ENCODE measurements at regions not wholly inside any gene's neighbourhood (a gene's known extent, or its start where the extent isn't known, plus 50 kb on each side); places are given as distances from the start of the nearest gene placed in this dataset.
A peak's percentile ranks its signal among the peaks of the same experiment; 100 is the strongest.

DNA sequence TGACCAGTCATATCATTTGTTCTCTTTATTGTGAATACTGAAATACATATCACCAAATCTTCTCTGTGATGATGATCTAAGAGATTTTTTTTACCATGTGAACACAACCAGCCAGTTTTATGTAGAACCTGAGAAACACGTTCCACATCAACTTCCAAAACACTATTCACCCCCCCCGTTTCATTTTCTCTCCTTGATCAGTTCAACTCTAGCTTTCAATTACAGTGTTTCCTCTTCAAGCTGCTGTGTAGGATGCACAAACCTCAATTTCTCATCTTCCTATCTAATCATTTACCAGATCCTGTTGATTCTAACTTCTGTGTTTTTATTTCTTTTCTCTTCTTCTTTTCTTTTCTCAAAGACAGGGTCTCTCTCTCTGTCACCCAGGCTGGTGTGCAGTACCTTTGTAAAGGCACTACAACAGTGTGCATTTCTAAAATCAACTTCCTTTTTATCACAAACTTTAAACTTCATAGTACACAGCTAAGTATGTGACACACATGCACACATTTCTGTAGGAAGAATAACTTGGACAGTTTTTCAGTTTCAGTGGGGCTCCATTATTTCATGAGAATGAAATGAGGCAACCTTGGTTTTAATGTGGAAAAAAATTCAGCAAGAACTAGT, 149.9 kb upstream of the FBXO33 start:
- peaks cover 0 to 2% (median 0%) of the 10 kb centered on the region in 3 donors for H3K27me3 ChIP-seq (ENCODE audit: insufficient read depth in 3 of 3, low read length in 2 of 3)
- H3K9me3 ChIP-seq = no peaks in the 10 kb centered on the region
- WGBS, 3 donors = 19 to 45% (median 31%) methylated on average over 2 of the region's 2 CpGs
- no peak for ATAC-seq
- TF ChIP-seq CTCF (IDR thresholded peaks at IDR 0.05) = no peak
- no peaks in the 10 kb centered on the region for H3K4me1 ChIP-seq
- DNase-seq = no peak
- no peak overlapping the region for H3K4me3 ChIP-seq
- no peak overlapping the region for H3K27ac ChIP-seq
- intact Hi-C loops (cut with DNase I) = no loop called here
- H3K36me3 ChIP-seq (ENCODE audit: insufficient read depth in 1 of 2, low read depth in 1 of 2) = no peaks in the 10 kb centered on the region

DNA sequence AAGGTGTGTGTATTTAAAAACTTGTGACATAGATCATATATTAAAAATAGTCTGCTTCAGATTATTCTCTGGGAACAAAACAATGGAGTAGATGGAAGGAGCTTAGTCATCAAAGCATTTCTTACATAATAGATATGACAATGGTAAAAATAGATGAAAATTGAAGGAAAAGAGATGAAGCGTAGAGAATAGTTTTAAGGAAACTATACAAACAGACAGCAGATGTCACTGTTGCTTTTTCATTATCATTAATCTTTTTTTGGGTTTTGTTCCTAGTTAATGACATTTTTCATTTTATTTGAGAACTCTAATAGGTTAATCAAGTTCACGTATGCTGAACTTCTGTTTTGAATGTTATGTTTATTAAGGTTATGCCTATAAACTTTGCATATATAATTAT, 149.2 kb upstream of the FBXO33 start:
- Histone ChIP-seq H3K36me3 (ENCODE audit: insufficient read depth in 1 of 2, low read depth in 1 of 2) (no peaks in the 10 kb centered on the region), H3K9me3 (no peaks in the 10 kb centered on the region), H3K27me3 (ENCODE audit: insufficient read depth in 3 of 3, low read length in 2 of 3) (peaks cover 0 to 2% (median 0%) of the 10 kb centered on the region in 3 donors), H3K4me3 (no peak overlapping the region), H3K4me1 (no peaks in the 10 kb centered on the region), H3K27ac (no peak overlapping the region)
- DNase-seq (no peak), ATAC-seq (no peak)
- intact Hi-C loops (cut with DNase I) = no loop called here
- TF ChIP-seq CTCF (IDR thresholded peaks at IDR 0.05) = peak; percentile 13
- WGBS, 3 donors = 47 to 51% (median 48%) methylated on average over 2 of the region's 2 CpGs

GRCh38 chr14:39580696-39581095, 148.5 kb upstream of the FBXO33 start:
- ATAC-seq (no peak), DNase-seq (no peak)
- Histone ChIP-seq H3K9me3 (no peaks in the 10 kb centered on the region), H3K27ac (no peak overlapping the region), H3K36me3 (ENCODE audit: insufficient read depth in 1 of 2, low read depth in 1 of 2) (no peaks in the 10 kb centered on the region), H3K27me3 (ENCODE audit: insufficient read depth in 3 of 3, low read length in 2 of 3) (peaks cover 0 to 2% (median 0%) of the 10 kb centered on the region in 3 donors), H3K4me1 (no peaks in the 10 kb centered on the region), H3K4me3 (no peak overlapping the region)
- intact Hi-C loops (cut with DNase I) = no loop called here
- no peak for TF ChIP-seq CTCF (IDR thresholded peaks at IDR 0.05)
- WGBS, 3 donors = 21 to 30% (median 28%) methylated on average over 1 of the region's 1 CpG

DNA sequence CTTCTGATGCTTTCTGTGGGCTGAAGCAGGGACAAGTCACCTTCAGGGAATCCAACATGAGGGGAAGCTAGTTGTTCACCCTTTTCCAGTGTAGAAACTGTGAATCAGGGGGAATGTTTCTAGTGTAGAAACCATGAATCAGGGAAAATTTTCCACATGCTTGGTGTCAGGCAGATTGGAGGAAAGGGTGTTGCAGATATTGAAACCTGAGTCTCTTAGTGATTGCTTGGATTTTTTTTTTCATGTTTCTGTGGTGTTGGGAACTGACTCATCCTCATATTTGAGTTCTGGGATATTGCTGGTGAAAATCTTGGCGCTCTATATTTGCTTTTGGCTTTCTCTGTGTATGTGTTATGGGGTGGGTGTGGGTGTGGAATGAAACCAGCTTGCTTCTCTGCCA, 144.5 kb upstream of the FBXO33 start:
- no peaks in the 10 kb centered on the region for H3K27me3 ChIP-seq (ENCODE audit: insufficient read depth in 3 of 3, low read length in 2 of 3)
- H3K36me3 ChIP-seq (ENCODE audit: insufficient read depth in 1 of 2, low read depth in 1 of 2) = no peaks in the 10 kb centered on the region
- 72 to 91% (median 89%) methylated on average over 1 of the region's 1 CpG for WGBS, 3 donors
- TF ChIP-seq CTCF (IDR thresholded peaks at IDR 0.05) = no peak
- H3K9me3 ChIP-seq = peaks cover 10% of the 10 kb centered on the region
- no peak overlapping the region for H3K27ac ChIP-seq
- H3K4me1 ChIP-seq = no peaks in the 10 kb centered on the region
- DNase-seq = no peak
- no peak for ATAC-seq
- intact Hi-C loops (cut with DNase I) = no loop called here
- H3K4me3 ChIP-seq = no peak overlapping the region

GRCh38 chr14:39576258-39576657, 144.0 kb upstream of the FBXO33 start:
- no peak for DNase-seq
- TF ChIP-seq CTCF (IDR thresholded peaks at IDR 0.05) = no peak
- Histone ChIP-seq H3K4me1 (no peaks in the 10 kb centered on the region), H3K27me3 (ENCODE audit: insufficient read depth in 3 of 3, low read length in 2 of 3) (no peaks in the 10 kb centered on the region), H3K9me3 (peaks cover 10% of the 10 kb centered on the region), H3K36me3 (ENCODE audit: insufficient read depth in 1 of 2, low read depth in 1 of 2) (no peaks in the 10 kb centered on the region), H3K27ac (no peak overlapping the region), H3K4me3 (no peak overlapping the region)
- intact Hi-C loops (cut with DNase I) = no loop called here
- no peak for ATAC-seq
